Activated CD4-positive, alpha-beta memory T cell treated with anti-CD3 and anti-CD28 coated beads for 36 hours (primary cell): ENCODE measurements at regions not wholly inside any gene's neighbourhood (a gene's known extent, or its start where the extent isn't known, plus 50 kb on each side); places are given as distances from the start of the nearest gene placed in this dataset.
"Not testable (repeated sequence)": the region's sequence is repeated elsewhere in the genome, so short reads cannot be mapped to it uniquely, and the experiment has no call there.

Experiments
- CTCF ChIA-PET: fragments of 350-600 bp; sonication (Branson Sonifier 250); formaldehyde crosslinking; loops from one replicate; lab custom pipeline; 2021; ENCODE audit warnings: antibody characterized with exemption, inconsistent platforms; lab: Charles Lee
- POLR2A ChIA-PET: fragments of 350-600 bp; sonication (Branson Sonifier 250); formaldehyde crosslinking; loops from one replicate; lab custom pipeline; 2021; ENCODE audit warnings: antibody characterized with exemption; lab: Charles Lee
- DNase-seq: peaks from one replicate; pipeline ENCODE4 v3.0.0-alpha.2; 2020
- H3K27ac Mint-ChIP-seq: one replicate; pipeline ENCODE4 v1.8.0; 2021; ENCODE audit warnings: mixed read lengths
- H3K27me3 Mint-ChIP-seq: one replicate; pipeline ENCODE4 v1.8.0; 2021; ENCODE audit warnings: mixed read lengths
- H3K36me3 Mint-ChIP-seq: one replicate; pipeline ENCODE4 v1.8.0; 2021; ENCODE audit warnings: mixed read lengths
- H3K4me1 Mint-ChIP-seq: one replicate; pipeline ENCODE4 v1.8.0; 2021; ENCODE audit warnings: low read depth, mixed read lengths
- H3K4me3 Mint-ChIP-seq: one replicate; pipeline ENCODE4 v1.8.0; 2021; ENCODE audit warnings: mild to moderate bottlenecking, mixed read lengths
- H3K9me3 Mint-ChIP-seq: one replicate; pipeline ENCODE4 v1.8.0; 2021; ENCODE audit warnings: mixed read lengths
- intact Hi-C: fragments of 100-400 bp; cut with micrococcal nuclease; formaldehyde crosslinking; loops from one replicate; pipeline ENCODE4 v1.15.1; 2023

GRCh38 chr9:13929013-13929412, 384.9 kb downstream of the NFIB start:
- H3K27me3 Mint-ChIP-seq = no peaks in the 10 kb centered on the region
- no peak for DNase-seq
- no peak overlapping the region for H3K27ac Mint-ChIP-seq
- ChIA-PET CTCF (no interaction called here), POLR2A (no interaction called here)
- no peaks in the 10 kb centered on the region for H3K36me3 Mint-ChIP-seq
- H3K4me1 Mint-ChIP-seq = no peaks in the 10 kb centered on the region
- no peak overlapping the region for H3K4me3 Mint-ChIP-seq
- intact Hi-C loops = no loop called here
- H3K9me3 Mint-ChIP-seq = peaks cover 12% of the 10 kb centered on the region

- CTCF ChIA-PET = no interaction called here
- H3K27me3 Mint-ChIP-seq = no peaks in the 10 kb centered on the region
Measured at GRCh38 chr9:13923381-13923780, 390.6 kb downstream of the NFIB start.

DNA sequence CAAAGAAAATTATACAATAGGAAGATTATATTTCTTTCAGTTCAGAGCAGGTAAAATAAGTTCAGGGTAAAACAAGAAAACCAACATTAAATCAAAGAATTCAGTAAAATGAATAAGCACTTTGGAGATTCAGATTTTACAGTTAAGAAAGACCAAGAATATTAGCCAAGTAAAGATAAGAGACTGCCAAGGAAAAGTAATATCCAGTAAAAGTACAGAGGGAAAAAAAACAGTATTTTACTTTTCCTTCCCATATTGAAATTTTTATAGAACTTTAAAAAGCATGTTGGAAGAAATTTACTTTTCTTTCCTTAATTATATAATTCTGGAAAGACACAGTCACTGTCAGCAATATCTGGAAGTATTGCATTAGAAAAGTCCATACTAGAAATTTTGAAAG, 393.4 kb downstream of the NFIB start:
- H3K27ac Mint-ChIP-seq = no peak overlapping the region
- no peak overlapping the region for H3K4me3 Mint-ChIP-seq
- no peaks in the 10 kb centered on the region for H3K27me3 Mint-ChIP-seq
- no peak for DNase-seq
- CTCF ChIA-PET = no interaction called here
- POLR2A ChIA-PET = no interaction called here
- no peaks in the 10 kb centered on the region for H3K4me1 Mint-ChIP-seq
- H3K36me3 Mint-ChIP-seq = no peaks in the 10 kb centered on the region
- peaks cover 9% of the 10 kb centered on the region for H3K9me3 Mint-ChIP-seq
- intact Hi-C loops = no loop called here

More at GRCh38 chr9:13923381-13923780, 390.6 kb downstream of the NFIB start:
- Mint-ChIP-seq H3K27ac (no peak overlapping the region), H3K4me3 (no peak overlapping the region), H3K36me3 (no peaks in the 10 kb centered on the region), H3K9me3 (peaks cover 13% of the 10 kb centered on the region), H3K4me1 (no peaks in the 10 kb centered on the region)
- intact Hi-C loops = no loop called here
- no peak for DNase-seq
- POLR2A ChIA-PET = no interaction called here

- Mint-ChIP-seq H3K4me3 (no peak overlapping the region), H3K36me3 (no peaks in the 10 kb centered on the region), H3K4me1 (no peaks in the 10 kb centered on the region), H3K27ac (no peak overlapping the region), H3K9me3 (peaks cover 3% of the 10 kb centered on the region), H3K27me3 (no peaks in the 10 kb centered on the region)
- DNase-seq = no peak
- ChIA-PET POLR2A (no interaction called here), CTCF (no interaction called here)
- intact Hi-C loops = no loop called here
Measured at GRCh38 chr9:13919401-13919800, 394.5 kb downstream of the NFIB start.

GRCh38 chr9:13917534-13917933, 396.4 kb downstream of the NFIB start:
- Mint-ChIP-seq H3K36me3 (no peaks in the 10 kb centered on the region), H3K27me3 (no peaks in the 10 kb centered on the region), H3K4me1 (no peaks in the 10 kb centered on the region), H3K4me3 (no peak overlapping the region), H3K27ac (no peak overlapping the region), H3K9me3 (no peaks in the 10 kb centered on the region)
- no peak for DNase-seq
- intact Hi-C loops = no loop called here
- ChIA-PET CTCF (no interaction called here), POLR2A (no interaction called here)

DNA sequence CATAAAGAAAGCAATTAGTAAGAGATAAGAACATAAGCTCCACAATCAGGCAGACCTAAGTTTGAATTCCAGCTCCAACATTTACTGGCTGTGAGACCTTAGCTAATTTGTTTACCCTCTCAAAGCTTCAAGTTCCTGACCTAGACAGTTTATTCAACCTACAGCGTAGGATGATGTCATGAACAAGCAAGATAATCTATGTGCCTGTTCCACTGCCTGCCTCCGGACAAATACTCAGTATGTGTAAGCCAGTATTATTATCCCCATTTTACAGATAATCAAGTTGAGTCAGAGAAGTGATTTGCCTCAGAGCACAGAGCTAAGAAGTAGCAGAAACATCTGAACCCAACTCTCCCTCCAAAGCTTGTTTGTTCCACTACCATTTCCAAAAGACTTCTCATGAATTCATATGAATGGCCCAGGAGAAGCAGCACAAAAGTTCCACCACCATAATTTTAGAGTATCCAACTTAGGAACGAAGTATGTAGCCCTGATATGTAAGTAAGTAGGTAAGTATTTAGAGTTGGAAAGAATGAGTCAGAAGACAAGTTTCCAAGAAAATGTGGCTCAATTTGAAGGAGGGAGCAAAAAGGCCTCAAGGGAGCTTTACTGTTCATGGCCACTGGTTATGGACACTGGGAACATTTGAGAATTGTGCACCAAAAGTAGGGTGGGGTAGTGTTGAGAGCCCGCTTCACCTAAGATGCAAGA, 398.2 kb downstream of the NFIB start:
- H3K27me3 Mint-ChIP-seq = no peaks in the 10 kb centered on the region
- H3K27ac Mint-ChIP-seq = no peak overlapping the region
- intact Hi-C loops = no loop called here
- ChIA-PET POLR2A (no interaction called here), CTCF (no interaction called here)
- no peaks in the 10 kb centered on the region for H3K9me3 Mint-ChIP-seq
- no peaks in the 10 kb centered on the region for H3K36me3 Mint-ChIP-seq
- no peak overlapping the region for H3K4me3 Mint-ChIP-seq
- no peak for DNase-seq
- H3K4me1 Mint-ChIP-seq = no peaks in the 10 kb centered on the region

- ChIA-PET POLR2A (no interaction called here), CTCF (no interaction called here)
- no peak for DNase-seq
- Mint-ChIP-seq H3K27ac (no peak overlapping the region), H3K4me3 (no peak overlapping the region), H3K9me3 (peaks cover 5% of the 10 kb centered on the region), H3K4me1 (no peaks in the 10 kb centered on the region), H3K27me3 (no peaks in the 10 kb centered on the region), H3K36me3 (no peaks in the 10 kb centered on the region)
- intact Hi-C loops = no loop called here
Measured at GRCh38 chr9:13915131-13915530, 398.8 kb downstream of the NFIB start.

GRCh38 chr9:13911473-13911872, 402.5 kb downstream of the NFIB start:
- POLR2A ChIA-PET = no interaction called here
- intact Hi-C loops = no loop called here
- DNase-seq = no peak
- CTCF ChIA-PET = no interaction called here
- Mint-ChIP-seq H3K36me3 (no peaks in the 10 kb centered on the region), H3K4me1 (no peaks in the 10 kb centered on the region), H3K9me3 (peaks cover 15% of the 10 kb centered on the region), H3K4me3 (no peak overlapping the region), H3K27me3 (no peaks in the 10 kb centered on the region), H3K27ac (no peak overlapping the region)

DNA sequence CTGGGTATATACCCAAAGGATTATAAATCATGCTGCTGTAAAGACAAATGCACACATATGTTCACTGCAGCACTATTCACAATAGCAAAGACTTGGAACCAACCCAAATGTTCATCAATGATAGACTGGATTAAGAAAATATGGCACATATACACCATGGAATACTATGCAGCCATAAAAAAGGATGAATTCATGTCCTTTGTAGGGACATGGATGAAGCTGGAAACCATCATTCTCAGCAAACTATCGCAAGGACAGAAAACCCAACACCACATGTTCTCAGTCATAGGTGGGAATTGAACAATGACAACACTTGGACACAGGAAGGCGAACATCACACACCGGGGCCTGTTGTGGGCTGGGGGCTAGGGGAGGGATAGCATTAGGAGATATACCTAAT, 406.1 kb downstream of the NFIB start:
- POLR2A ChIA-PET, H3K4me3 Mint-ChIP-seq, H3K27me3 Mint-ChIP-seq, CTCF ChIA-PET, H3K4me1 Mint-ChIP-seq, intact Hi-C loops, H3K27ac Mint-ChIP-seq, DNase-seq, H3K36me3 Mint-ChIP-seq: not testable (repeated sequence)
- H3K9me3 Mint-ChIP-seq = peaks cover 17% of the 10 kb centered on the region

- POLR2A ChIA-PET = no interaction called here
- intact Hi-C loops = no loop called here
- no peak overlapping the region for H3K27ac Mint-ChIP-seq
Measured at GRCh38 chr9:13904746-13905145, 409.2 kb downstream of the NFIB start.

DNA sequence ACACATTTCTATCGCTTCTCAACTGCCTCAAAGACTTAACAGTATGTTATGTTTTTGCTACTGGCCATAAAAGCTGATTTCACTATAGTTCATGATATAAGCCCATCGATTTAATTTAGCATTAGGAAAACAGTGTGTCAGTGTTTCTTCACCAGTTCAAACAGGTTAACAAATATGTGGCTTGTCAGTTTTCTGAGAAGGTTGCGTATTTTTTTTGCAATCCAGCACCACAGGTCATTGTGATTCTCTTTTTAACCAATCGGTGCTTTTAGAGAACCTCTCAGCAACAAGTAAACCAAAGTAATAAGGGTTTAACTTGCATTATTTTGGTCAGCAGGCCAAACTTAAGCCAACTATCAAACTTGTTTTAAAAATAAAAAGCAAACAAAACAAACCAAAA, 409.6 kb downstream of the NFIB start:
- DNase-seq = no peak
- CTCF ChIA-PET = no interaction called here
- intact Hi-C loops = no loop called here
- POLR2A ChIA-PET = no interaction called here
- Mint-ChIP-seq H3K4me1 (no peaks in the 10 kb centered on the region), H3K4me3 (no peak overlapping the region), H3K9me3 (peaks cover 11% of the 10 kb centered on the region), H3K27me3 (no peaks in the 10 kb centered on the region), H3K27ac (no peak overlapping the region), H3K36me3 (no peaks in the 10 kb centered on the region)

More at GRCh38 chr9:13904746-13905145, 409.2 kb downstream of the NFIB start:
- H3K36me3 Mint-ChIP-seq = no peaks in the 10 kb centered on the region
- DNase-seq = no peak
- H3K27me3 Mint-ChIP-seq = no peaks in the 10 kb centered on the region
- no peak overlapping the region for H3K4me3 Mint-ChIP-seq
- peaks cover 11% of the 10 kb centered on the region for H3K9me3 Mint-ChIP-seq
- H3K4me1 Mint-ChIP-seq = no peaks in the 10 kb centered on the region
- CTCF ChIA-PET = no interaction called here

GRCh38 chr9:13902286-13903066, 411.5 kb downstream of the NFIB start:
- Mint-ChIP-seq H3K9me3 (peaks cover 14% of the 10 kb centered on the region), H3K27me3 (no peaks in the 10 kb centered on the region), H3K27ac (no peak overlapping the region), H3K36me3 (no peaks in the 10 kb centered on the region), H3K4me1 (no peaks in the 10 kb centered on the region), H3K4me3 (no peak overlapping the region)
- no peak for DNase-seq
- ChIA-PET POLR2A (no interaction called here), CTCF (no interaction called here)
- intact Hi-C loops = no loop called here

DNA sequence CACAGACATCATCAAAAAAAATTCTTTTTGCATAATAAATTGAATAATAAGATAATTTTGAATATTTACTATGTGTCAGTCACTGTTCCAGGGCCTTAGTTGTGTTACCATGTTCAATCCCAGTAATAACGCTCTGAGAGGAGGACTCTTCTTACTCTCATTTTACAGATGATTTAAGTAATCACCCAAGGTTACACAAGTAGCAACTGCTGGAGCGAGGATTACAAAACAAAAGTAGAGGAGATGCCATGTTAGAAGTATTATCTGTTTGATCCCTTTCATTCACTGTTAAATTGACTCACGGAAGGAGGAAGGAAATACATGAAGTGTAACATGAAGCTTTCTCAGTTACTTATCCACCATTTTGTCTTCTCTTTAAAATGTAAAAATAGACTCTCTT, 412.8 kb downstream of the NFIB start:
- Mint-ChIP-seq H3K4me1 (no peaks in the 10 kb centered on the region), H3K4me3 (no peak overlapping the region), H3K9me3 (peaks cover 5% of the 10 kb centered on the region), H3K27me3 (no peaks in the 10 kb centered on the region), H3K27ac (no peak overlapping the region), H3K36me3 (no peaks in the 10 kb centered on the region)
- ChIA-PET POLR2A (no interaction called here), CTCF (no interaction called here)
- intact Hi-C loops = no loop called here
- DNase-seq = no peak
